IPS DF 19.7 (cell line): ENCODE measurements at regions not wholly inside any gene's neighbourhood (a gene's known extent, or its start where the extent isn't known, plus 50 kb on each side); places are given as distances from the start of the nearest gene placed in this dataset.
A peak's percentile ranks its signal among the peaks of the same experiment; 100 is the strongest.

Source experiments
- DNase-seq: peaks from one replicate; pipeline ENCODE4 v3.0.0-alpha.2; 2013; ENCODE audit warnings: low read depth, low spot score

GRCh38 chr12:107400686-107401447, 284.7 kb upstream of the PWP1 start:
- no peak for DNase-seq

- peak; percentile 67 for DNase-seq
These were observed 283.3 kb upstream of the PWP1 start for GRCh38 chr12:107402041-107403022.

- DNase-seq, result no peak
These were observed 280.6 kb upstream of the PWP1 start for GRCh38 chr12:107404981-107405380.

- DNase-seq, result no peak
These were observed 280.2 kb upstream of the PWP1 start for GRCh38 chr12:107405436-107405835.

- no peak for DNase-seq
These were observed 278.7 kb upstream of the PWP1 start for GRCh38 chr12:107406932-107407331.

GRCh38 chr12:107411792-107412535, 273.6 kb upstream of the PWP1 start:
- no peak for DNase-seq

- no peak for DNase-seq
These were observed 270.5 kb upstream of the PWP1 start for GRCh38 chr12:107415071-107415470.

GRCh38 chr12:107415834-107416233, 269.8 kb upstream of the PWP1 start:
- no peak for DNase-seq

GRCh38 chr12:107417004-107417403, 268.6 kb upstream of the PWP1 start:
- no peak for DNase-seq

- DNase-seq, result no peak
These were observed 266.6 kb upstream of the PWP1 start for GRCh38 chr12:107418981-107419380.

- no peak for DNase-seq
These were observed 262.1 kb upstream of the PWP1 start for GRCh38 chr12:107423531-107423930.

GRCh38 chr12:107429006-107429705, 256.4 kb upstream of the PWP1 start:
- no peak for DNase-seq

- DNase-seq, result no peak
These were observed 253.7 kb upstream of the PWP1 start for GRCh38 chr12:107431942-107432341.

- DNase-seq, result no peak
These were observed 250.5 kb upstream of the PWP1 start for GRCh38 chr12:107435072-107435471.

GRCh38 chr12:107435520-107435919, 250.1 kb upstream of the PWP1 start:
- DNase-seq, result no peak

- DNase-seq, result peak; percentile 82
These were observed 249.2 kb upstream of the PWP1 start for GRCh38 chr12:107436376-107436775.

- DNase-seq, result no peak
These were observed 248.8 kb upstream of the PWP1 start for GRCh38 chr12:107436836-107437235.

GRCh38 chr12:107437954-107438353, 247.6 kb upstream of the PWP1 start:
- no peak for DNase-seq

GRCh38 chr12:107439026-107439738, 246.4 kb upstream of the PWP1 start:
- DNase-seq, result no peak

GRCh38 chr12:107440606-107441005, 245.0 kb upstream of the PWP1 start:
- no peak for DNase-seq
